Central memory CD4-positive, alpha-beta T cell (primary cell): ENCODE measurements at regions not wholly inside any gene's neighbourhood (a gene's known extent, or its start where the extent isn't known, plus 50 kb on each side); places are given as distances from the start of the nearest gene placed in this dataset.
"Not testable (repeated sequence)": the region's sequence is repeated elsewhere in the genome, so short reads cannot be mapped to it uniquely, and the experiment has no call there.

Experiments
- DNase-seq: peaks from one replicate; pipeline ENCODE4 v3.0.0; 2022

DNA sequence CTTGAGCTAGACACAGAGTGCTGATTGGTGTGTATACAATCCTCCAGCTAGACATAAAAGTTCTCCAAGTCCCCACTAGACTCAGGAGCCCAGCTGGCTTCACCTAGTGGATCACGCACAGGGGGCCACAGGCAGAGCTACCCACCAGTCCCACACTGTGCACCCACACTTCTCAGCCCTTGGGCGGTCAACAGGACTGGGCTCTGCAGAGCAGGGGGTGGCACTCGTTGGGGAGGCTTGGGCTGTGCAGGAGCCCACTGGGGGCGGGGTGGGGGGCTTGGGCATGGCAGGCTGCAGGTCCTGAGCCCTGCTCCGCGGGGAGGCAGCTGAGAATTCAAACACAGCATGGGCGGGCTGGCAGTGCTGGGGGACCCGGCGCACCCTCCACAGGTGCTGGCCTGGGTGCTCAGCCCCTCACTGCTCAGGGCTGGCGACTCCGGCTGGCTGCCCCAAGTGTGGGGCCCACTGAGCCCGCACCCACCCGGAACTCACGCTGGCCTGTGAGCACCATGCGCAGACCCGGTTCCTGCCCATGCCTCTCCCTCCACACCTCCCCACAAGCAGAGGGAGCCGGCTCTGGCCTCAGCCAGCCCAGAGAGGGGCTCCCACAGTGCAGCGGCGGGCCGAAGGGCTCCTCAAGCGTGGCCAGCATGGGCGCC, 873.8 kb downstream of the PCDH17 start:
- DNase-seq, result not testable (repeated sequence)

DNA sequence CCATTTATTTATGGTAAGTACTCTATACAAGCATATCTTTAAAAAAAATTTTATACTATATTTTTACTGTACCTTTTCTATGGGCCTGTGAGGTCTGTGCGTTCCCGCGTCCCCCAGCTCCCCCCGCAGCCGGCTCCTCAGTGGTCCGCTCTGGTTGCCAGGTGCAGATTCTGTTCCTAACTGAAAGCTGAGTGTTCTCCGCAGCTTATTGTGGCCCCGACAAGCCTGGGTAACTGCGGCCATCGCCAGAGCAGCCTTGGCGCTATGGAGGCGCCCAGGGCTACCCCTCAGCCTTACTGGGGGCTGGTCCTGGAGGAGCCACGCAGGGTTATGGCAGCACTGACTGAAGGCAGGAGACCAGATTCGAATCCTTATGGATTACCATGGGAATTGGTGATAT, 896.8 kb downstream of the PCDH17 start:
- DNase-seq, result no peak

DNA sequence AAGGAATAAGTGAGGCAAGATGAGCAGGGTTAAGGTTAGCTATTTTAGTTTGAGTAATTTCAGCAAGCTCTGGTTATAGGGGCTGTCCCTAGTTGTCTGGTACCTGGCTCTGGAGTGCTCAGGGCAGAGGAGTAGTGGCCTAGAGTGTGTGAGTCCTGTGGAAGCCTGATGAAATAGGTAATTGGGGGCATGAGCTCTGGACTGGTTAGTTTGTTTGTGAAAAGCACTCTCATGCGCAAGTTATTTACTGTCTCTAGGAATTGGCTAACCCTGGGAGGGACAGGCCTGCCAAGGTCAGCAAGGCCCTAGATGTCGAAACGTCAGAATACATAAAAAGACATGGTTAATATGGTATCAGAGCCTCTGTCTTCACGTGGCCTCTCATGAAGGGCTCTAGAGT, 900.1 kb downstream of the PCDH17 start:
- DNase-seq, result no peak

DNA sequence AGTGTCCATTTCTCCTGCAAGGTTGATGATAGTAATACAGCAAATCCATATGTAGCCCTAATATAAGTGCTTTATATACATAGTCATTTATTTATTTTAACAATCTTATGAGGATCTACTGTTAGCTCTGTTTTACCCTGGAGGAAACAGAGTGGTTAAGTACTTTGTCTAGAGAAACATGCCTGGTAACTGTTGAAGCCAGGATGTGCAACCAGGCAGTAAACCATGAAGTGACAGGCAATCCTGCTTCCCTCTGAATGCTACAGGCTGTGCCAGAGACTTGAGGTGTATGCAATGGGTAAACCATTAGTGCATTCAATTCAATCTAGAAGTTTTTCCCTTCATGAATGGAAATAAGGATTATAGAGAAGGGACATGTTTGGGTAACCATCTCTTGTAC, 911.0 kb downstream of the PCDH17 start:
- DNase-seq, result no peak

DNA sequence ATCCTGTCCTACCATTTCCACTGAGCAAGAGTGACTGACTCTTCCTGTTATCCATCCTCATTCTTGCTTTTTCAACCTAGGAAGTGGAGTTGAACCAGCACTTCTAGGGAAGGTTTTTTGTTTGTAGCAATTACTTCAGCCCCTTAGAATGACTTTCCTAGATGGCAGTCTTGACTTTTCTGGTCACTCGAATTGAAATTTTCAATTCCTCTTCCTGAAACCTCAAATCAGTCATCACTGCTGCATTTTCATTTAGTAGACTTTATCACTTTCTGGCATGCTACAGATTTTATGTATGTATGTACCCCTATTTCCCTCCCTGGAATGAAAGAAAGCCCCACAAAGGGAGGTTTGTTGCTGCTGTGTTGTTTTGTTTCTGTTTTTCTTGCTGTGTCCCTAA, 915.9 kb downstream of the PCDH17 start:
- DNase-seq, result no peak

DNA sequence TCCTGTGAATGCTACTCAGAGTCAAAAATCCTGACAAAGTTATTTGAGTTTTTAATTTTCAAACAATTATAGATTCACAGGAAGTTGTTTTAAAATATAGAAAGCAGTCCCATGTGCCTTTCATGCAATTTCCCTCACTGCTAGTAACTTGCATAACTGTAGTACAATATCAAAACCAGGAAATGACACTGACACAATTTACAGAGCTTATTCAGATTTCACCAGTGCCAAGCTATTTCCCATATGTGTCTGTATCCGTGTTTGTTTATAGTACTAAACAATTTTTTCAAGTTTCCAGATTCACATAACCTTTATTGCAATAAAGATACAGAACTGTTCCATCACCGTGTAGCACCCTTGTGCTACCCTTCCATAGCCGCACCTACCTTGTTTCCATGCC, 934.6 kb downstream of the PCDH17 start:
- DNase-seq, result no peak

DNA sequence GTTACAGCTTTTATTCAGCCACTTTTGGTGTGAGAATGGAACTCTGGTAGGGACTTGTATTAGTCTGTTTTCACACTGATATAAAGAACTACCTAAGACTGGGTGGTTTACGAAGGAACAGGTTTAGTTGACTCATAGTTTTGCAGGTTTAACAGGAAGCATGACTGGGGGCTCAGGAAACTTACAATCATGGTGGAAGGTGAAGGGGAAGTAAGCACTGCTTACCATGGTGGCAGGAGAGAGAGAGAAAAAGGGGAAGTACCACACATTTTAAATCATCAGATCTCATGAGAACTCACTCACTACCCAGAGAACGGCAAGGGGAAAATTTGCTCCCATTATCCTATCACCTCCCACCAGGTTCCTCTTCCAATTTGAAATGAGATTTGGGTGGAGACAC, 942.2 kb downstream of the PCDH17 start:
- no peak for DNase-seq

DNA sequence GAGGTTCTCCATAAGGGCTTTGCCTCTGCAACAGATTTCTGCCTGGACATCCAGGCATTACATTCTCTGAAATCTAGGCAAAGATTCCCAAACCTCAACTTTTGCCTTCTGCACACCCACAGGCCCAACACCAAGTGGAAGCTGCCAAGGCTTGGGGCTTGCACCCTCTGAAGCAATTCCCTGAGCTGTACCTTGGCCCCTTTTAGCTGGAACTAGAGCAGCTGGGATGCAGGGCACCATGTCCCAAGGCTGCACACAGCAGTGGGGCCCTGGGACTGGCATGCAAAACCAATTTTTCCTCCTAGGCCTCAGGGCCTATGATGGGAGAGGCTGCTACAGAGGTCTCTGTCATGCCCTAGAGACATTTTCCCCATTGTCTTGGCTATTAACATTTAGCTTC, 943.2 kb downstream of the PCDH17 start:
- no peak for DNase-seq

DNA sequence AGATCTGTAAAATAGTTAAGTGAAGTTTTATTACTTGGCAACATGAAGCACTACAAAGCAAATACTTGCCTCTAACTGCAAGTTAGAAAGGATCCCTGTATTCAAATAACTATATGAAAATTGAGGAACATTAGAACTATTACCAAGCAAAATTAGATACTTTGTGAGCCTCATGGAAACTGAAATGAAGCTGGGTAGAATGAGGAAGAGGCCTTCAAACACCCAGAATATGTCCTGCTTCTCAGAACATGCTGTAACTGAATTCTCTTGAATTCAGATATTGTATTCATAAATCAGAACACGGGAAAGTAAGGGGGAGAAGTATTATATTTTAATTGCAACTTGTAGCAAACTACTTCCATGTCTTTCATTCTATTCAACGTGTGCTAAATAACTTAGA, 947.9 kb downstream of the PCDH17 start:
- DNase-seq, result no peak

DNA sequence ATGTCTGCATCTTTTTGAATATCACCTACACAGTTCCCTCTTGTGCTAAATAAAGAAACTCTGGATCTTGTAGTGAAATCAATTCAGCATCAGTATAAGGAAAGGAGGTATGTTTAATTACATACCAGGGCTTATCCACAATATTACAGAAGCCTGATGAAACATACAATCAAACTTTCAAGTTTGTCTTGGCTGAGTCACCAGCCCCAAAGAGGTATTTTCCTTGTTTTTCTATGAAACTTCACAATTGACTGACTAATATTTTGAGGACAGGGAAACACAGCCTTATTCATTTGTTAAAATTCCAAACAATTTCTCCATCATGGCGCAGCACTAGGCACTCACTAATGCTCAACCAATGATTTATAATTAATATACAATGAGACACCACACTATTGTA, 952.4 kb downstream of the PCDH17 start:
- no peak for DNase-seq

DNA sequence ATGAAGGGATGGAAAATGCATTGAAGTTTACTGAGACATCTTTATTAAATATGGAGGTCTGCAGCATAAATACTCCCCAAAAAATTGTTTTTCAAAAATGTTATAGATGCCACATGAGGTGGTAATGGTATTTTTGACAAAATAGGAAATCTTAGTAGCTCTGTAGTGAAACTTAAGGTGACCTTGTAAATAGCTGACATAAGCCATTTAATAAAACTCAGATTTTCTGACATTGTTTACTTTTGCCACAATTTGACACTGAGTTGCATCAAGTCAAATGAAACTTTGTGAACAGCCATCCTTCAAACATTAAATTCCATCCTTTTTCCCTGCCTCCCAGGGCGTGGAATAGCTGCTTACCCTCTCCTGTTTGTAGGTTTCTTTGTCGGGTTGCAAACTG, 953.1 kb downstream of the PCDH17 start:
- DNase-seq, result no peak

DNA sequence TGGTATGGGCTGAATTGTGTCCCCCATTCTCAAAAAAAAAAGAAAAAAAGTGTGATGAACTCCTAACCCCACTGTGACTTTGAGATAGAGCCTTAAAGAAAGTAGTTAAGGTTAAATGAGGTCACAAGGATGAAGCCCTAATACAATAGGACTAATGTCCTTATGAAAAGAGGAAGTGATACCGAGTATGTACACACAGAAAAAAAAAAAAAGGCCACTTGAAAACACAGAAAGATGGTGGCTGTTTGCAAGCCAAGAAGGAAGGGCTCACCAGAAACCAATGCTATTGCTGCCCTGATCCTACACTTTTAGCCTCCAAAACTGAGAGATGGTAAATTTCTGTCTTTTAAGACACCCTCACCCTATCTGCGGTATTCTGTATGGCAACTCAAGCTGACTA, 955.6 kb downstream of the PCDH17 start:
- DNase-seq, result no peak

DNA sequence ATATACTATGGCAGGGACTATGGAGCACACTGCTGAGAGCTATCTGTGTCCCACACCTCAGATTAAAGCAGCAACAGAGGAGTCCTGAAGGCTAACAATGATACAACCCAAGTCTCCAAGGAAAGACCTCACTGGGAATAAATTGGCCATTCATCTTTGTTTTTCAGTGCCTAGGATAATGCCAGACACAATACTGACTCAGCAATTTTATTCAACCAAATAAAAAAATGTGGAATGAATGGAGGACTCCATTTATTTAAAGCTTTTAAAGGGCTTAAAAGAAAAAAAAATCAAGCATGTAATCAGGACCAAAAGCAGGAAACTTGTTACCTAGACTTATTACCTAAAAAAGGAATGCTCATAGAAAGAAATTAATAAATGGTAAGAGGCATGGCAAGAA, 960.5 kb downstream of the PCDH17 start:
- DNase-seq, result no peak

DNA sequence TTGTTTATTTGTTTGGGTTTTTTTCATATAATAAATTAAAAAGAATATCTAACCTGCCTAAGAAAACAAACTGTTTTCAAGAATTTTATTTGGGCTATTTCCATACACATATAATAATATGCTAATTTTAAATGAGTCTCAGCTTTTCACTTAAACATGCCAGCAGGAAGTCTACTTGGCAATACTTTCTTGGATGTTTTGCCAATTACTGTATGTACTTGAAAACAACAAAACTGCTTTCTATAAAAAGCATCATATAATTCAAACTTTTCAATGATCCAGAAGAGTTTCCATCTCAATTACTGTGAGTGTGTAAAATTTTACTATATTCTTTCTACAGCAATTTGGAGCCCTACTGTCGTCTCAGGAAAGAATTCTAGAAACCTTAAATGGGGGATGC, 961.2 kb downstream of the PCDH17 start:
- DNase-seq, result no peak

DNA sequence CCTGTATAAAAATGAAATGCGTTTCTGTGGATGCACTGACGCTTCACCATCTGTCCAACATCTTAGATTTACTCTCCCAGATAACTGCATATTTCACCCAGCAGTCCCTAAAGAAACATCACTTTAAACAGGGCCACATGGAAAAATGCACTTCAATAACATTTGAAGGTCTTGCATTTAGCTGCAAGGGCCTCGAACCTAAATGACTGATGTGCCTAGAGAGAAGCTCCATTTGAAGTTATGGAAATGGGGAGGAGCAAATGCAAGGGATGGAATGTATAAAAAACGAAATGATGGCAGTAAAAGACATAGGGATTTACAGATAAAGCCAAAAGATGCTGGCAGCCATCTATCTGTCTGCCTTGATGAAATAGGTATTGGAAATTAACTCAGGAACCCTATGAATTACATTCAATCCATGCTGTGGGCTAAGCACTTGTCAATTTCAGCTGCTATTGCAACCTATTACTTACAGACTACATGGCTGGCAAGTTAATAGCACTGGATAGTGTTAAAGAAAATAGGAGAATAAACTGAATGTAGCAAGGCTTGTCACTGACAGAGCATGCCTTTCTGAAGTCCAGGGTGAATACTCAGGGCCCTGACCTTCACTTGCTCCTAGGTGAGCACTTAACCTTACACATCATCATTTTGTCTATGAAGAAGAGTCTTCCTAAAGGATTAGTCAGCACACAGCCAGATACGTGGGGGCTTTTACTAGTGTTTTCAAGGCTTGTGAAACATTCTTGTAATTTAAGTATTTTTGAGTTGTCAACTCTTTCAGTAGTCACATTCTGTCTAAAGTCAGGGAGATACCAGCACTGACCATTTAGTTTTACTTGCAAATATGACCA, 963.4 kb downstream of the PCDH17 start:
- DNase-seq, result no peak

DNA sequence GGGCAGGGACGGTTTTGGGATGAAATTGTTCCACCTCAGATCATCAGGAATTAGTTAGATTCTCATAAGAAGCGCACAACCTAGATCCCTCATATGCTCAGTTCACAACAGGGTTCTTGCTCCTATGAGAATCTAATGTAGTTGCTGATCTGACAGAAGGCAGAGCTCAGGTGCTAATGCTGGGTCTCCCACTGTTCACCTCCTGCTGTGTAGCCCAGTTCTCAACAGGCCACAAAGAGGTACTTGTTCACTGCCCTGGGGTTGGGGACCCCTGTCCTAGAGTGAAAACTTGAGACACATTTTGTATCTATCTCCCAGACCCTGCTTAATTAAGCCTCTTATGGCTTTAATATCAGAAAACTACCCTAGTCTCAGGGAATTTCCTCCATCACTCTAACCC, 966.0 kb downstream of the PCDH17 start:
- no peak for DNase-seq

DNA sequence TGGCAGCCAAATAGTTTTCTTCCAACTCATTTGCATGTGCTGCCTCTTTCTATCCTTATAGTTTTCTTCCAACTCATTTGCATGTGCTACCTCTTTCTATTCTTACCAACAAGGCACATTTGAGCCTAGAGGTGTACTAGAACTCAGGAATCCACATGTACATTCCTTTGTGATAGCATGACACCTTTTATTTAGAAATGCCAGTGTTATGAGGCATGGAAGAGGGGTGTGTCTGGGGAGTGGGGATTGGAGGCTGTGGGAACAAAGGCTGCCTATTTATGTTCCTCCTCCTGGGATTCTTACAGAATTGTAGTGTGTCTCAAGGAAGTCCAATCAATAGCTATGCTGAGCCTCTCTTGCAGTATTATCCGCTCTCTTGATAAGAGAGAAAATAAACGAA, 966.7 kb downstream of the PCDH17 start:
- no peak for DNase-seq

DNA sequence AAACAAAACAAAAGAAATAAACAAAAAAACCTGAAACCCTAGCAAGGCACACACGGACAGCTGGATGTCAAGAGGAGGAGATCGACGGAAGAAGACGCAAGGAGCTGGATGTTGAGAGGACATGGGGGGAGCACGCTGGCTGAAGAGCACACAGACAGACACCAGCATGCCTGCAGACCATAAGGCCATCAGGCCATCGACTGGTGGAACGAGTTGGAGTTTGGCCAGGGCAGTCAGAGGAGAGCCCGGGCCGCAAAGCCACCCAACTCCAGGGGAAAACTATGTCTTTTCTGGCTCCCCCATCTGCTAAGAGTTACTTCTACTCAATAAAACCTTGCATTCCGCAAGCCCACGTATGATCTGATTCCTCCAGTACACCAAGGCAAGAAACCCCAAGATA, 979.6 kb downstream of the PCDH17 start:
- no peak for DNase-seq

DNA sequence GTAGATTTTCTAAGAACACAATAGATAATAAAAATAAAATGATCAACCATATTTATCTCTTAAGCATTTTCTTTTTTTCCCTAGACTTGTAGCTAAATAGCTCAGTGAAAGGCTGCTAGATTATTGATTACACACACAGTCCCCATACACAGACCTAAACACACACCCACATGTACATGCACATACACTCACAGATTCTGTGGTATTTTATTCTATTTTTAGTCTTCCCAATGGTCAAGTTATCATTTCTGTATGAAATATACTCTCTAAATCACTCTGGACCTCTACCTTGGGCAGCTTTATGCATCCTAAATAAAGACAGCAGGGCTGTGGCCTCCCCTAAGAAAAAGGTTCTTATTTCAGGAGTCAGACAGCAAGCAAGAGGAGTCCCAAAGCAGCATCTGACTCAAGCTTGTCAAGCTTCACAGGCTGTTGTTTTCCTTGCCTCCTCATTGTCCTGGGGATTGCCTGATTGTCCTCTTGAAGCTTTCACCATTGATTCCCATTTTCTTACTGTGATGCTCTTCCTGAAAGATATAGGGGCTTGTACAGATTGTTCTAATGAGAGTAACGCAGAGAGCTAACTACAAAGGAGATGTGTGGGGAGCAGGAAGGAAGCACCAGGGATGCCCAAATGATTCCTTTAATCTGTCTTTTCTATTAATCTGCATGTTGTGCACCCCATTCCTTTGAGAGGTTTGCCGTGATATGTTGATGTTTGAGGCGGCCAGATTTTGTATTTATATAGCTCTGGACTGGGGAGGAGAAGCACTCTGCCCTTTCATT, 986.5 kb downstream of the PCDH17 start:
- no peak for DNase-seq

DNA sequence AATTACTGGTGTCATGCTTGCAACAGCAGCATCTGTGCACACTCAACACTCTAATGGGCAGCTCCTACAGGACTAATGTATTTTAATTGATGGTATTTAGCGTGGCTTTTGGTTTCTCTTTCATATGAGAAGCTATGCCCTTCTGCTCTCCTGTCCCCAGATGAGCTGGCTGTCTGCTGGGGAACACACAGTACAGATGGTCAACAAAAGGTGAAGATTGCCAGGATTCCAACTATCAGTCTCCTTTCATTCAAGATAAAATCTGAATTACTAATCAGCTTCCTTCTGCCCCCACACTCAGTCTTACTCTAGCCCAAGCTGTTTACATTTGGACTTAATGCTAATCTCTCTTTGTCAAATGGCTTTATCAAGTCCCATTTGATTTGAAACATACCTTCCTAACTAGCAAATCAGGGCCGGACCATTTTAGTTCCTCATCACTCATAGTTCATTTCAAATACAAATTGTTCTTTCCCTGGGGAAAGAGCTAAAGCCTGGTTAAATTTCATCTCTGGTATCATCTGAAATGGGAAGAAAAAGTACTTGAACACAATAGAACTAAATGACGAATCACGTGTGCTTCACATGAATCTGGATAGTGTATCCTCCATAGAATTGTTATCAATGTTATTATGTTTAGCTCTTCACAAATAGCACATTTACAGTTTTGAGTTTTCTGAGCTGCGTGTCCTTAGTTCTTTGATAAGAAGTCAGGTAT, 988.0 kb downstream of the PCDH17 start:
- no peak for DNase-seq

DNA sequence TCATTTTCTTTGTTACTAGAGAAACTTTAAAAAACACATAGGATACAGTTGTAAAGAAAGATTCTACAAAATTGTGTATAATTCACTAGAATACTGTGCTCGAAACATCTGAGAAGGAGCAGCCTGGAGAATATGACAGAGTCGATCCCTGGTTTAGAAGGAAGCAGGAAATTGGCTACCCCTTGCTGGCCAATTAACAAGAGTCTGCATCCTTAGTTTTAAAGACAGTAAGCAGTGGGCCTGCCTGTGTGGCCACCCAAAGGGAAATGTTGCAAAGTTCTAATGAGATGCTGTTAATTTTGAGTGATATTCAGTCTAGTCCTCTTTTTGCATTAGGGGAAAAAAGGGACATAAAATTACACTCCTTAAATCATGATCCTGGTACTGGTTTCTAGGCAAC, 988.6 kb downstream of the PCDH17 start:
- no peak for DNase-seq

DNA sequence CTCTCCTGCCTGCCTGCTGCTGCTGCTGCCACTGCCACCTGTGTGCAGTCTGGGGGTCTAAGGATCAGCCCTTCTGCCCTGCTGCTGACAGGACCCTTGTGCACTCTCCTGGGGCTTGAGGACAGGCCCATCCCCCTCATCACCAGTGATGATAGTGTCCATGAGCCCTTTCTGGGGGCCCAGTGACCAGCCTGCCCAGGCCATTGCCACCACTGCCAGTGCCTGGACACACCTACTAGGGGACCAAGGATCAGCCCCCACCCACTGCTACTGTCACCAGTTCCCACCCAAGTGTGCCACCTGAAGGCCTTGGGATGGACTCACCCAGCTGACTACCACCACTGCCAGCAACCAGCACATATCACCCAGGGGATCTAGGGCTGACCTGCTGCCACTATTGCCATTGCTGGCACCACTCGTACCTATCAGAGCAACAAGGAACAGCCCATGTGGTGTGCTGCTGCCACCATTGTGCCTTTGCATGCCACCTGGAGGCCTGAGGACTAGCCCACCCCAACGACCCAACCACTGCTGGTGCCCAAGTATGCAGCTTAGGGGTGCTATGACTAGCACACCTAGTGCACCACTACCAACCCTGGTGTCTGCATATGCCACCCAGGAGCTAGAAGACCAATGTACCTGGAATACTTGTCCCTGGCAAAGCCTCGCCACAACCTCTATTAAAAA, 994.3 kb downstream of the PCDH17 start:
- no peak for DNase-seq

DNA sequence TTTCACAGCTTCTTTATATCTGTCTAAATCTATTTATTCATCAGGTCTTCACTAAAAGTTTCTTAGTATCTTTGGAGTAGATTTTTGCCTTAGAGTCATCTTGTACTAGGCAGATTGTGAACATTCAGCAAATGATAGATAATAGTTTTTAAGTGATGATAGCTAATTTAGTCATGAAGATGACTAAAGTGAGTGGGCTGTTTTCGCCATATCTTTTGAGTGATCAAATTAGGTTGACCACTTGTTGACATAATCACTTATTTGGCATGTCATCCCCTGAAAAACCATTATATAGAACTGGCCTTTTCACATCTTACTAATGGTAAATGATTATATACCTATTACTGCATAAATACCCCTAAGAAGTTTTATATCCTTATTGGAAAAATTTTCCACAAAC, 999.2 kb downstream of the PCDH17 start:
- DNase-seq, result no peak
